NCI-H187 treated with DMSO at 0.1 percent for 48 hours (cell line): ENCODE measurements at regions not wholly inside any gene's neighbourhood (a gene's known extent, or its start where the extent isn't known, plus 50 kb on each side); places are given as distances from the start of the nearest gene placed in this dataset.
"Not testable (repeated sequence)": the region's sequence is repeated elsewhere in the genome, so short reads cannot be mapped to it uniquely, and the experiment has no call there.

Experiments used
- DNase-seq: peaks from one replicate; lab custom pipeline; 2025; lab: John Stamatoyannopoulos, UW

GRCh38 chr1:228796945-228797344 lies 61.7 kb downstream of the RHOU start:
- DNase-seq, result not testable (repeated sequence)

- DNase-seq, result no peak
These were observed 62.8 kb downstream of the RHOU start for GRCh38 chr1:228798035-228798434.

- DNase-seq, result no peak
These were observed 63.3 kb downstream of the RHOU start for GRCh38 chr1:228798548-228798947.

- DNase-seq, result no peak
These were observed 64.6 kb downstream of the RHOU start for GRCh38 chr1:228799924-228800323.

- DNase-seq, result no peak
These were observed 65.8 kb downstream of the RHOU start for GRCh38 chr1:228801068-228801467.

- no peak for DNase-seq
These were observed 67.3 kb downstream of the RHOU start for GRCh38 chr1:228802386-228803220.

GRCh38 chr1:228803421-228803820 lies 68.1 kb downstream of the RHOU start:
- no peak for DNase-seq

GRCh38 chr1:228804173-228804572 lies 68.9 kb downstream of the RHOU start:
- no peak for DNase-seq

- peak; percentile 72 for DNase-seq
These were observed 69.5 kb downstream of the RHOU start for GRCh38 chr1:228804640-228805413.

- no peak for DNase-seq
These were observed 72.8 kb downstream of the RHOU start for GRCh38 chr1:228807904-228808605.

GRCh38 chr1:228809621-228810394 lies 74.5 kb downstream of the RHOU start:
- no peak for DNase-seq

GRCh38 chr1:228810395-228810758 lies 75.1 kb downstream of the RHOU start:
- no peak for DNase-seq

GRCh38 chr1:228810878-228811711 lies 75.8 kb downstream of the RHOU start:
- DNase-seq, result no peak

- no peak for DNase-seq
These were observed 76.5 kb downstream of the RHOU start for GRCh38 chr1:228811712-228812305.

GRCh38 chr1:228812961-228813360 lies 77.7 kb downstream of the RHOU start:
- no peak for DNase-seq

- no peak for DNase-seq
These were observed 78.9 kb downstream of the RHOU start for GRCh38 chr1:228814176-228814575.

- no peak for DNase-seq
These were observed 83.0 kb downstream of the RHOU start for GRCh38 chr1:228818296-228818695.

GRCh38 chr1:228818928-228819630 lies 83.8 kb downstream of the RHOU start:
- DNase-seq, result no peak

- no peak for DNase-seq
These were observed 86.0 kb downstream of the RHOU start for GRCh38 chr1:228821252-228821651.

GRCh38 chr1:228823200-228823599 lies 87.9 kb downstream of the RHOU start:
- no peak for DNase-seq
